Smooth muscle cell (in vitro differentiated cells): ENCODE measurements at regions not wholly inside any gene's neighbourhood (a gene's known extent, or its start where the extent isn't known, plus 50 kb on each side); places are given as distances from the start of the nearest gene placed in this dataset.

Experiments
- DNase-seq: peaks from one replicate; lab custom pipeline; 2025; ENCODE audit not compliant: unreplicated experiment; lab: John Stamatoyannopoulos, UW
- H2AFZ ChIP-seq: fragments of 200-600 bp; sonication (generic); 2 replicates; pipeline ENCODE4 v1.6.0; 2016; ENCODE audit warnings: antibody characterized with exemption, low read depth, mild to moderate bottlenecking
- H3F3A ChIP-seq: fragments of 200-600 bp; sonication (generic); 2 replicates; pipeline ENCODE4 v1.6.0; 2017; ENCODE audit warnings: antibody characterized with exemption, low read depth
- H3K27ac ChIP-seq: fragments of 200-600 bp; sonication (generic); 2 replicates; pipeline ENCODE4 v1.5.1; 2016; ENCODE audit warnings: low read depth, mild to moderate bottlenecking
- H3K27me3 ChIP-seq: fragments of 200-600 bp; sonication (generic); 2 replicates; pipeline ENCODE4 v1.6.1; 2016; ENCODE audit warnings: low read depth, mild to moderate bottlenecking
- H3K36me3 ChIP-seq: fragments of 200-600 bp; sonication (generic); 2 replicates; pipeline ENCODE4 v1.5.1; 2016; ENCODE audit warnings: low read depth
- H3K4me1 ChIP-seq: fragments of 200-600 bp; sonication (generic); 2 replicates; pipeline ENCODE4 v1.5.1; 2016; ENCODE audit warnings: low read depth
- H3K4me2 ChIP-seq: fragments of 200-600 bp; sonication (generic); 2 replicates; pipeline ENCODE4 v1.6.0; 2016; ENCODE audit warnings: mild to moderate bottlenecking
- H3K4me3 ChIP-seq: fragments of 200-600 bp; sonication (generic); 2 replicates; pipeline ENCODE4 v1.5.1; 2016; ENCODE audit warnings: mild to moderate bottlenecking
- H3K79me2 ChIP-seq: fragments of 200-600 bp; sonication (generic); 2 replicates; pipeline ENCODE4 v1.6.0; 2016; ENCODE audit warnings: low read depth, mild to moderate bottlenecking
- H3K9ac ChIP-seq: fragments of 200-600 bp; sonication (generic); 2 replicates; pipeline ENCODE4 v1.6.0; 2016; ENCODE audit warnings: low read depth
- H3K9me3 ChIP-seq: fragments of 200-600 bp; sonication (generic); replicated peaks from 2 replicates; pipeline ENCODE4 v1.5.1; 2016; ENCODE audit warnings: low read depth
- H4K20me1 ChIP-seq: fragments of 200-600 bp; sonication (generic); 2 replicates; pipeline ENCODE4 v1.6.0; 2016; ENCODE audit warnings: low read depth
- CTCF ChIP-seq: fragments of 200-600 bp; sonication (generic); IDR thresholded peaks from 2 replicates; pipeline ENCODE4 v1.5.1; 2017; ENCODE audit warnings: borderline replicate concordance, mild to moderate bottlenecking, antibody characterized with exemption; ENCODE audit not compliant: insufficient read depth, poor library complexity, severe bottlenecking
- WGBS: methylation state at CpG from one replicate; pipeline ENCODE4 v1.1.7; 2016; ENCODE audit warnings: low lambda C conversion rate; 5-methylcytosine and 5-hydroxymethylcytosine counted together

- Histone ChIP-seq H3K36me3 (no peaks in the 10 kb centered on the region), H3K4me1 (no peaks in the 10 kb centered on the region), H3K27me3 (no peaks in the 10 kb centered on the region), H3K9ac (no peak overlapping the region), H2AFZ (no peak overlapping the region), H3K27ac (no peak overlapping the region), H3F3A (no peaks in the 10 kb centered on the region), H3K4me2 (no peak overlapping the region), H3K4me3 (no peak overlapping the region), H3K9me3 (no peaks in the 10 kb centered on the region), H3K79me2 (no peaks in the 10 kb centered on the region), H4K20me1 (no peaks in the 10 kb centered on the region)
- 94% methylated on average over 3 of the region's 3 CpGs for WGBS
- DNase-seq: no peak
- no peak for TF ChIP-seq CTCF
Measured at GRCh38 chr7:153090209-153090608, 330.7 kb downstream of the ACTR3B start.

DNA sequence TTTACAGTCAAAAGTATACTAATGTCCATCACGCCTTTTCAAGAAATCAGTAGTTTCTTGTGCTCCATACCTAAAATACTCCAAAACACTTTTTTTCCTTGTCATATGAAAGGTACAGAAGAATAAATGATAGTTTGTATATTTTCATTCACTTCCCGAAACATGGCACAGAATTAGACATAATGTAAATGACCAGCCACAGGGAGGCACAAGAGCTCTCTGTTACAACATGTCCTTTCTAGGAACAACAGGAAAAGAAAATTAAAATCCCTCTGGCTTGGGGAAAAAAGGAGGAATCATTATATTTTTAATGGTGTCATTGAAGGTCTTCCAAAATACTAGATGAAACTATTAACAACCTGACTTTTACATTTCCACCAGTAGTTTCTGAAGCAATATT, 331.2 kb downstream of the ACTR3B start:
- no peak for DNase-seq
- Histone ChIP-seq H3K27ac (no peak overlapping the region), H3K4me1 (no peaks in the 10 kb centered on the region), H3K4me2 (no peak overlapping the region), H3K9ac (no peak overlapping the region), H4K20me1 (no peaks in the 10 kb centered on the region), H3K4me3 (no peak overlapping the region), H2AFZ (no peak overlapping the region), H3K27me3 (no peaks in the 10 kb centered on the region), H3K79me2 (no peaks in the 10 kb centered on the region), H3F3A (no peaks in the 10 kb centered on the region), H3K36me3 (no peaks in the 10 kb centered on the region), H3K9me3 (no peaks in the 10 kb centered on the region)
- no peak for TF ChIP-seq CTCF
- 94% methylated on average over 2 of the region's 2 CpGs for WGBS

DNA sequence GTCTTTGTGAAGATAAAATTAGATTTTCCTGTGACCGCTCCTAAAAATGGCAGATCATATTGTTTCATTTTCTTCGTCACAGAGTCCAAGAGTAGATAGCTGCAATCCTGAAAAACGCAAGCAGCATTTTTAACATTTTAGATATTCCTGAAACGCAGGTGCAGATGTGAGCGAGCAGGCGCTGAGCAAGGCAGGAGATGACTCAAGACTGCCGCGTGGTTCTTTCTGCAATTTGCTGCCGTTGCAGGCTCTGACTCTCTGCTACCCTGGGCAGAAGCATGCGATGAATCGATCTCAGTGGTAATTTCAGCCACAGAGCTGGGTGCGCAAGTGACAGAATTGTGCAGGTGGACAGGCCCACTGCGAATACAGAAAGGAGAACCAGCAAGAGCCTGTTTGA, 331.9 kb downstream of the ACTR3B start:
- H3K36me3 ChIP-seq: no peaks in the 10 kb centered on the region
- H3K4me1 ChIP-seq: no peaks in the 10 kb centered on the region
- H3K27me3 ChIP-seq: no peaks in the 10 kb centered on the region
- WGBS: 82% methylated on average over 13 of the region's 13 CpGs
- TF ChIP-seq CTCF: no peak
- H3K4me3 ChIP-seq: no peak overlapping the region
- no peak overlapping the region for H3K4me2 ChIP-seq
- no peaks in the 10 kb centered on the region for H4K20me1 ChIP-seq
- no peaks in the 10 kb centered on the region for H3K79me2 ChIP-seq
- H3F3A ChIP-seq: no peaks in the 10 kb centered on the region
- no peaks in the 10 kb centered on the region for H3K9me3 ChIP-seq
- H3K27ac ChIP-seq: no peak overlapping the region
- H3K9ac ChIP-seq: no peak overlapping the region
- H2AFZ ChIP-seq: no peak overlapping the region
- DNase-seq: no peak

GRCh38 chr7:153097511-153098201, 338.1 kb downstream of the ACTR3B start:
- Histone ChIP-seq H3K79me2 (no peaks in the 10 kb centered on the region), H3K9ac (no peak overlapping the region), H3F3A (no peaks in the 10 kb centered on the region), H2AFZ (no peak overlapping the region), H3K27me3 (no peaks in the 10 kb centered on the region), H3K27ac (no peak overlapping the region), H3K4me1 (no peaks in the 10 kb centered on the region), H4K20me1 (no peaks in the 10 kb centered on the region), H3K4me2 (no peak overlapping the region), H3K36me3 (no peaks in the 10 kb centered on the region), H3K9me3 (no peaks in the 10 kb centered on the region), H3K4me3 (no peak overlapping the region)
- DNase-seq: no peak
- 85% methylated on average over 8 of the region's 8 CpGs for WGBS
- no peak for TF ChIP-seq CTCF
